ENCODE measurements at regions not wholly inside any gene's neighbourhood (a gene's known extent, or its start where the extent isn't known, plus 50 kb on each side); places are given as distances from the start of the nearest gene placed in this dataset.

GRCh38 chr4:23484689-23485088 lies 405.2 kb downstream of the PPARGC1A start:
- Mint-ChIP-seq H3K4me1 (peaks cover 0 to 3% of the 10 kb centered on the region in 2 experiments; a peak in 1 of 4 replicates), H3K27ac (no peak overlapping the region), H3K27me3 (ENCODE audit: low read depth) (no peaks in the 10 kb centered on the region), H3K36me3 (ENCODE audit: insufficient read depth in 1 of 3, low read depth in 3 of 3) (peaks cover 0 to 4% (median 0%) of the 10 kb centered on the region in 3 experiments; a peak in 1 of 7 replicates), H3K4me3 (no peak overlapping the region), H3K9me3 (no peaks in the 10 kb centered on the region; a peak in 1 of 5 replicates)
- H2BK20ac ChIP-seq (ENCODE audit: low read depth, low read length, poor library complexity, severe bottlenecking), result no peak overlapping the region
- H4K5ac ChIP-seq (ENCODE audit: insufficient read length, low read depth, low read length), result no peak overlapping the region
- no peak overlapping the region for H2AK5ac ChIP-seq (ENCODE audit: insufficient read length, low read length)
- H2BK120ac ChIP-seq (ENCODE audit: low read depth, low read length, poor library complexity, severe bottlenecking), result no peak overlapping the region
- H4K91ac ChIP-seq (ENCODE audit: insufficient read length, low read depth, low read length), result no peak overlapping the region
- H3K14ac ChIP-seq (ENCODE audit: insufficient read depth, low read length), result no peak overlapping the region
- TF ChIP-seq, protein P1, sequence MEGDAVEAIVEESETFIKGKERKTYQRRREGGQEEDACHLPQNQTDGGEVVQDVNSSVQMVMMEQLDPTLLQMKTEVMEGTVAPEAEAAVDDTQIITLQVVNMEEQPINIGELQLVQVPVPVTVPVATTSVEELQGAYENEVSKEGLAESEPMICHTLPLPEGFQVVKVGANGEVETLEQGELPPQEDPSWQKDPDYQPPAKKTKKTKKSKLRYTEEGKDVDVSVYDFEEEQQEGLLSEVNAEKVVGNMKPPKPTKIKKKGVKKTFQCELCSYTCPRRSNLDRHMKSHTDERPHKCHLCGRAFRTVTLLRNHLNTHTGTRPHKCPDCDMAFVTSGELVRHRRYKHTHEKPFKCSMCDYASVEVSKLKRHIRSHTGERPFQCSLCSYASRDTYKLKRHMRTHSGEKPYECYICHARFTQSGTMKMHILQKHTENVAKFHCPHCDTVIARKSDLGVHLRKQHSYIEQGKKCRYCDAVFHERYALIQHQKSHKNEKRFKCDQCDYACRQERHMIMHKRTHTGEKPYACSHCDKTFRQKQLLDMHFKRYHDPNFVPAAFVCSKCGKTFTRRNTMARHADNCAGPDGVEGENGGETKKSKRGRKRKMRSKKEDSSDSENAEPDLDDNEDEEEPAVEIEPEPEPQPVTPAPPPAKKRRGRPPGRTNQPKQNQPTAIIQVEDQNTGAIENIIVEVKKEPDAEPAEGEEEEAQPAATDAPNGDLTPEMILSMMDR (conservative IDR thresholded peaks at IDR 0.05), result no peak
- no peaks in the 10 kb centered on the region for H4K20me1 ChIP-seq (ENCODE audit: control insufficient read depth, insufficient read depth, insufficient read length)
- no peaks in the 10 kb centered on the region for H3K4me1 ChIP-seq (ENCODE audit: insufficient read depth, low read length)
- H2BK15ac ChIP-seq (ENCODE audit: low read depth, low read length), result no peak overlapping the region
- no peaks in the 10 kb centered on the region for H3K23me2 ChIP-seq (ENCODE audit: insufficient read length, low read depth, low read length, poor library complexity, severe bottlenecking)
- H2AFZ ChIP-seq (ENCODE audit: low read length), result no peak overlapping the region
- no CpG with 5 or more reads among the region's 4 CpGs for WGBS (ENCODE audit: extremely low coverage, insufficient read length, low lambda C conversion rate)
- H3K27me3 ChIP-seq (ENCODE audit: insufficient read depth, low read length), result no peaks in the 10 kb centered on the region
- H2BK5ac ChIP-seq (ENCODE audit: insufficient read length, low read length), result no peak overlapping the region
- H4K8ac ChIP-seq (replicated peaks; ENCODE audit: insufficient read length, low read depth, low read length), result no peak overlapping the region
- H3K79me2 ChIP-seq (ENCODE audit: insufficient read depth, low read length), result no peaks in the 10 kb centered on the region
- H3K23ac ChIP-seq (ENCODE audit: insufficient read length, low read depth, low read length), result no peak overlapping the region
- H3K27ac ChIP-seq (ENCODE audit: insufficient read length, low read depth, low read length), result no peak overlapping the region
- H3T11ph ChIP-seq (ENCODE audit: low read length), result no peak overlapping the region
- H3K56ac ChIP-seq (ENCODE audit: insufficient read length, low read depth, low read length), result no peak overlapping the region
- H3K4ac ChIP-seq (ENCODE audit: low read depth, low read length), result no peak overlapping the region
- no peaks in the 10 kb centered on the region for H3K79me1 ChIP-seq (ENCODE audit: insufficient read depth, low read depth, low read length, poor library complexity, severe bottlenecking)
- no peak for DNase-seq
- H3K9ac ChIP-seq (ENCODE audit: extremely low read depth, insufficient read length, low read length), result no peak overlapping the region
- H2BK12ac ChIP-seq (ENCODE audit: insufficient read length, low read depth, low read length), result no peak overlapping the region
- H3K9me3 ChIP-seq (ENCODE audit: control insufficient read depth, low read depth, low read length), result no peaks in the 10 kb centered on the region
- no peak overlapping the region for H3K4me2 ChIP-seq (ENCODE audit: insufficient read depth, insufficient read length, low read length)
- H3K18ac ChIP-seq (ENCODE audit: insufficient read length, low read depth, low read length), result no peak overlapping the region
